ENCODE measurements at regions not wholly inside any gene's neighbourhood (a gene's known extent, or its start where the extent isn't known, plus 50 kb on each side); places are given as distances from the start of the nearest gene placed in this dataset.
"Not testable (repeated sequence)": the region's sequence is repeated elsewhere in the genome, so short reads cannot be mapped to it uniquely, and the experiment has no call there.

DNA sequence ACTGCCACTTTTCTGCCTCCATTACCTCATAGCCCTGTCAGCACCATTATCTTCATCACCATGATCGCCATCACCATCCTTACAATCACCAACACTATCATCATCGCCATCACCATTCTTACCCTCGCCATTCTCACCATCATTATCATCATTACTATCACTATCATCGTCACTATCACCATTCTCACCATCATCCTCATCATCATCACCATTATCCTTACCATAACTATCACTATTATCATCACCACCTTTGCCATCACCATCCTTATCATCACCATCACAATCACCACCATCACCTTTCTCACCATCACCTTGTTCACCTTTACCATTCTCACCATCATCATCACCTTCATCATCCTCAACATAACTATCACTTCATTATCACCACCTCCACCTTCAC is 377.3 kb upstream of the ZNF337 start:
- not testable (repeated sequence) for TF ChIP-seq EP300, POLR2A (IDR thresholded peaks at IDR 0.05)
- TF ChIP-seq, protein P1, sequence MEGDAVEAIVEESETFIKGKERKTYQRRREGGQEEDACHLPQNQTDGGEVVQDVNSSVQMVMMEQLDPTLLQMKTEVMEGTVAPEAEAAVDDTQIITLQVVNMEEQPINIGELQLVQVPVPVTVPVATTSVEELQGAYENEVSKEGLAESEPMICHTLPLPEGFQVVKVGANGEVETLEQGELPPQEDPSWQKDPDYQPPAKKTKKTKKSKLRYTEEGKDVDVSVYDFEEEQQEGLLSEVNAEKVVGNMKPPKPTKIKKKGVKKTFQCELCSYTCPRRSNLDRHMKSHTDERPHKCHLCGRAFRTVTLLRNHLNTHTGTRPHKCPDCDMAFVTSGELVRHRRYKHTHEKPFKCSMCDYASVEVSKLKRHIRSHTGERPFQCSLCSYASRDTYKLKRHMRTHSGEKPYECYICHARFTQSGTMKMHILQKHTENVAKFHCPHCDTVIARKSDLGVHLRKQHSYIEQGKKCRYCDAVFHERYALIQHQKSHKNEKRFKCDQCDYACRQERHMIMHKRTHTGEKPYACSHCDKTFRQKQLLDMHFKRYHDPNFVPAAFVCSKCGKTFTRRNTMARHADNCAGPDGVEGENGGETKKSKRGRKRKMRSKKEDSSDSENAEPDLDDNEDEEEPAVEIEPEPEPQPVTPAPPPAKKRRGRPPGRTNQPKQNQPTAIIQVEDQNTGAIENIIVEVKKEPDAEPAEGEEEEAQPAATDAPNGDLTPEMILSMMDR (IDR thresholded peaks at IDR 0.05), result not testable (repeated sequence)
